PC-9 (cell line): ENCODE measurements at regions not wholly inside any gene's neighbourhood (a gene's known extent, or its start where the extent isn't known, plus 50 kb on each side); places are given as distances from the start of the nearest gene placed in this dataset.

Experiments used
- CTCF ChIP-seq: fragments of 200-600 bp; sonication (generic); conservative IDR thresholded peaks from 2 replicates; pipeline ENCODE4 v1.6.1; 2017; ENCODE audit warnings: mixed run types, antibody characterized with exemption, mild to moderate bottlenecking, moderate library complexity
- EZH2 ChIP-seq: fragments of 200-600 bp; sonication (generic); IDR thresholded peaks from 2 replicates; pipeline ENCODE4 v1.8.0; 2017; ENCODE audit warnings: antibody characterized with exemption, low read depth

DNA sequence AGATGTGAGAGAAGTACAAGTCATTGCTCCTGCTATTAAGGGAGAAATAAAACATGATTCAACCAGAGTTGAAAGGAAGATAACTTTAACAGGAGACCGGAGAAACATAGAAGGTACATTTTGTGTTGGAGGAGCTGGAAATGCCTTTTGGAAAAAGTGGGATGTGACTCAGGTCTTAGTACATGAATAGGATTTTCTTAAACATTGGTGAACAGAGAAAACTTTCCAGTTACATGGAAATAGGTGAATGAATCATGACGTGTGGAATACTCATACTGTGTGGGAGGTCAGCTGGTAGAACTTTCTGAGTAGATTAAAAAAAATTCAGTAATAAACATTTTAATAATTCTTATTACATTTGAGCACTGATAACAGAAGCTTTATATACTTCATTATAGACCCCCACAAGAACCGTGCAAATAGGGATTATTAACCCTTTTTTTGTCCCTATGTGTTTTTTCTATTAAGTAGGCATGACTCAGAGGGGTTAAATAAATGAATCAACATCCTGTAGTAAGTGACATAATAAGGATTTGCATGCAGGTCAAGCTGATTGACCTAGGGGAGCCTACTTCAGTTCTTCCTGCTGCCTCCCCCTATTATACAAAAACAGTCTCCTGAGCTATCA, 710.5 kb downstream of the NOVA1 start:
- TF ChIP-seq CTCF (no peak), EZH2 (no peak)
